HEK293T (cell line): ENCODE measurements at regions not wholly inside any gene's neighbourhood (a gene's known extent, or its start where the extent isn't known, plus 50 kb on each side); places are given as distances from the start of the nearest gene placed in this dataset.

Experiments used
- ELF4 ChIP-seq: fragments of 450-650 bp; IDR thresholded peaks from 2 replicates; pipeline ENCODE4 v1.6.1; 2017; ENCODE audit warnings: antibody characterized with exemption
- FOXK2 ChIP-seq: fragments of 450-650 bp; IDR thresholded peaks from 2 replicates; pipeline ENCODE4 v1.6.1; 2016; ENCODE audit warnings: mild to moderate bottlenecking
- SP1 ChIP-seq: fragments of 450-650 bp; IDR thresholded peaks from 2 replicates; pipeline ENCODE4 v1.6.1; 2017
- TARDBP ChIP-seq: fragments of 450-650 bp; IDR thresholded peaks from 2 replicates; pipeline ENCODE4 v1.6.1; 2016

- TF ChIP-seq FOXK2 (no peak), ELF4 (no peak), SP1 (no peak), TARDBP (no peak)
Measured at GRCh38 chr1:173101589-173101988, 50.8 kb upstream of the TNFSF18 start.
